ENCODE measurements at regions not wholly inside any gene's neighbourhood (a gene's known extent, or its start where the extent isn't known, plus 50 kb on each side); places are given as distances from the start of the nearest gene placed in this dataset.

DNA sequence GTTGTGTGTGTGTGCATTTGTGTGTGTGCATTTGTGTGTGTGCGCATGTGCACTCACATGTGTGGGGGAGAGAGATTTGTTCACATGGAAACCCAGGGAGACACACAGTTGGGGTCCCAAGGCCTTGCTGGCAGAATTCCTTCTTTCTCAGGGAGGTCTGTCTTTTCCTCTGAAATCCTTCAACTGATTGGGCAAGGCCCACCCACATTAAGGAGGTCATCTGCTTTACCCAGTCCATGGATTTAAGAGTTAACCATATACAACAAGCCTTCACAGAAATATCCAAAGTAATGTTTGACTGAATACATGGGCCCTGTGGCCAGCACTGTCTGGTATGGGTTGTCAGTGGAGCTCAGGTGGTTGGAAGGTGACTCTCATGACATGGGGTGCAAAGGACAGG, 641.4 kb downstream of the BRD1 start:
- no peaks in the 10 kb centered on the region for H3K36me3 Mint-ChIP-seq (ENCODE audit: low read depth)
- H3K4me3 Mint-ChIP-seq, result no peak overlapping the region
- no peaks in the 10 kb centered on the region for H3K4me1 Mint-ChIP-seq (ENCODE audit: low read depth)
- H3K27me3 Mint-ChIP-seq, result peaks cover 22% of the 10 kb centered on the region
- H3K27ac Mint-ChIP-seq, result no peak overlapping the region
- H3K9me3 Mint-ChIP-seq, result no peaks in the 10 kb centered on the region
- no peak for DNase-seq

DNA sequence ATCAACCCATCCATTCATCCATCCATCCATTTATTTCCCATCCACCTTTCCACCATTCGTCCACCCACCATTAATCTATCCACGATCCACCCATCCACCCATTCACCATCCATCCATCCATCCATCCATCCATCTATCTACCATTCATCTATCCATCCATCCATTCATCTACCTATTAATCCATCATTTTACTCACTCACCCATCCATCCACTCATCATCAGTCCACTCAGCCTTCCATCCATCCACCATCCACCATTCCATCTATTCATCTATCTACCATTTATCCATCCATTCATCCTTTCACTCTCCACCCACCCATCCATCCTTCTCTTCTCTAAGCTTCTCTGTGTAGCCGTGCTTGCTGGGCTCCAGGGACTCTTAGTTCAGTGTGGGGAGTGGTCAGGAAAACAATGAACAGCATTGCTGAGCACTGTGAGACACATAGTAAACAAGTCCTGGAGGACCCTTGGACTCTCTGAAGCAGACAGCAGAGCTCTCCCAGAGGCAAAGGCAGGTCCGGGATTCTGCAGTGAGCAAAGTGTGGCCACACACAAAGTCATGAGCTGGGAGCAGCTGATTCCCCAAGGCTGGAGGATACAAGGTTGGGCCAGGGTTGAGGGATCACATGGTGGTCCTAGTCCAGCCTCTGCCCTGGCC, 642.2 kb downstream of the BRD1 start:
- Mint-ChIP-seq H3K27ac (no peak overlapping the region), H3K9me3 (no peaks in the 10 kb centered on the region), H3K27me3 (peaks cover 19% of the 10 kb centered on the region), H3K36me3 (ENCODE audit: low read depth) (no peaks in the 10 kb centered on the region), H3K4me1 (ENCODE audit: low read depth) (no peaks in the 10 kb centered on the region), H3K4me3 (no peak overlapping the region)
- no peak for DNase-seq

- Mint-ChIP-seq H3K4me3 (no peak overlapping the region), H3K9me3 (no peaks in the 10 kb centered on the region), H3K36me3 (ENCODE audit: low read depth) (no peaks in the 10 kb centered on the region), H3K27ac (no peak overlapping the region), H3K4me1 (ENCODE audit: low read depth) (no peaks in the 10 kb centered on the region), H3K27me3 (peaks cover 19% of the 10 kb centered on the region)
- DNase-seq, result no peak
Measured at GRCh38 chr22:49184736-49185135, 642.9 kb downstream of the BRD1 start.

GRCh38 chr22:49183826-49184216, 643.9 kb downstream of the BRD1 start:
- no peak for DNase-seq
- Mint-ChIP-seq H3K36me3 (ENCODE audit: low read depth) (no peaks in the 10 kb centered on the region), H3K27me3 (peaks cover 20% of the 10 kb centered on the region), H3K9me3 (no peaks in the 10 kb centered on the region), H3K4me1 (ENCODE audit: low read depth) (no peaks in the 10 kb centered on the region), H3K4me3 (no peak overlapping the region), H3K27ac (no peak overlapping the region)

DNA sequence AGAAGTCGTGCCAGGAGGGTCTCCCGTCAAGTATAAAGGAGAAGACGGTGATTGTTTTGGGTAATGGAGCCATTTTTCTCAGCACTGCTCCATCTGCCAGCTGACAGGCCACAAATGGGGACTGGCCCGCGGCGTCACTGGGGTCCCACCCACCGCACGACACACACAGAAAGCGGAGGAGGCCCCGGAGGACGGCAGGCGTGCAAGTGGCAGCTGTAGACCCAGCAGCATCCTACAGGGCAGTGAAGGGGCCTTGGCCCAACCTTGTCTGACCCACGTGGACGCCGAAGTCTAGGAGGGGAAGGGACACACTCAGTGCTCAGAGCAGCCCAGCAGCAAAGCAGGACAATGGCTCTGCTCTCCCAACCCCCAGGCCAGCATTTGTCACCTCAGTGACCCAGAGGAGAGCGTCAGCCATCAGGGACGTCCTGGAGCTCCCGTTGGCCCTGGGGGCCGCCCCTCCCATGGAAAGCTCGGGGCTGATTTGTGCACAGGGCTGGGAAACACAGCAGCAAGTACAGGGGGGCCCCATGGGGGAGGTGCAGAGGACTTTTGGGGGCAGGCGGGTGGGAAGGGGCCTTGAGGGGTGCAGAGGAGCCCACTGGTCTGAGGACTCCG, 644.4 kb downstream of the BRD1 start:
- DNase-seq, result no peak
- Mint-ChIP-seq H3K4me1 (ENCODE audit: low read depth) (no peaks in the 10 kb centered on the region), H3K4me3 (no peak overlapping the region), H3K36me3 (ENCODE audit: low read depth) (no peaks in the 10 kb centered on the region), H3K9me3 (no peaks in the 10 kb centered on the region), H3K27me3 (peaks cover 21% of the 10 kb centered on the region), H3K27ac (no peak overlapping the region)

GRCh38 chr22:49182416-49182815, 645.3 kb downstream of the BRD1 start:
- no peaks in the 10 kb centered on the region for H3K36me3 Mint-ChIP-seq (ENCODE audit: low read depth)
- H3K9me3 Mint-ChIP-seq, result no peaks in the 10 kb centered on the region

DNA sequence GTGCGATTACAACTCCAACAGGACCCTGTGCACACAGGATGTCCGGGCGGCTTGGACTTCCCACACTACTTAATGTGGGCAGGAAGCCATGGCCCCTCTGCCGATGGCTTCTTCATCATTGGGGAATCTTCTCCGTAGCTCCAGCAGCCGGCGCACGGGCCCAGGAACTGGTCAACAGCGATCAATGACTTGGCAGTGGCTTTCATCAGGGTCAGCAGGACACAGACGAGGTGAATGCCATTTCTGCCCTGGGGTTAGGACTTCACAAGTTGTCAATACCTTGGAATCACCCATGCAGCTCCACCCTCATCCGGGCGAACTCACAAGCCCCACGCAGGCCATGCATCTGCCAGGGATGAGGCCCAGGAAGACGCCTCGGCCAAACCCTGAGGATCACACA, 645.7 kb downstream of the BRD1 start:
- no peaks in the 10 kb centered on the region for H3K9me3 Mint-ChIP-seq
- no peak for DNase-seq
- no peaks in the 10 kb centered on the region for H3K4me1 Mint-ChIP-seq (ENCODE audit: low read depth)
- H3K27me3 Mint-ChIP-seq, result peaks cover 16% of the 10 kb centered on the region
- H3K4me3 Mint-ChIP-seq, result no peak overlapping the region
- H3K36me3 Mint-ChIP-seq (ENCODE audit: low read depth), result no peaks in the 10 kb centered on the region
- no peak overlapping the region for H3K27ac Mint-ChIP-seq

More at GRCh38 chr22:49182416-49182815, 645.3 kb downstream of the BRD1 start:
- H3K27ac Mint-ChIP-seq, result no peak overlapping the region
- no peak for DNase-seq
- H3K4me1 Mint-ChIP-seq (ENCODE audit: low read depth), result no peaks in the 10 kb centered on the region
- H3K27me3 Mint-ChIP-seq, result peaks cover 19% of the 10 kb centered on the region
- no peak overlapping the region for H3K4me3 Mint-ChIP-seq

GRCh38 chr22:49181431-49181830, 646.2 kb downstream of the BRD1 start:
- DNase-seq, result no peak
- no peak overlapping the region for H3K27ac Mint-ChIP-seq

GRCh38 chr22:49180683-49181024, 647.0 kb downstream of the BRD1 start:
- H3K4me1 Mint-ChIP-seq (ENCODE audit: low read depth), result no peaks in the 10 kb centered on the region
- peaks cover 6% of the 10 kb centered on the region for H3K27me3 Mint-ChIP-seq
- no peak overlapping the region for H3K4me3 Mint-ChIP-seq
- H3K9me3 Mint-ChIP-seq, result no peaks in the 10 kb centered on the region
- no peak for DNase-seq
- H3K36me3 Mint-ChIP-seq (ENCODE audit: low read depth), result no peaks in the 10 kb centered on the region
- no peak overlapping the region for H3K27ac Mint-ChIP-seq

More at GRCh38 chr22:49181431-49181830, 646.2 kb downstream of the BRD1 start:
- Mint-ChIP-seq H3K4me1 (ENCODE audit: low read depth) (no peaks in the 10 kb centered on the region), H3K9me3 (no peaks in the 10 kb centered on the region), H3K27me3 (peaks cover 12% of the 10 kb centered on the region), H3K4me3 (no peak overlapping the region), H3K36me3 (ENCODE audit: low read depth) (no peaks in the 10 kb centered on the region)

- no peaks in the 10 kb centered on the region for H3K4me1 Mint-ChIP-seq (ENCODE audit: low read depth)
- no peak overlapping the region for H3K27ac Mint-ChIP-seq
- no peak for DNase-seq
- no peaks in the 10 kb centered on the region for H3K36me3 Mint-ChIP-seq (ENCODE audit: low read depth)
- H3K4me3 Mint-ChIP-seq, result no peak overlapping the region
- H3K27me3 Mint-ChIP-seq, result peaks cover 9% of the 10 kb centered on the region
- H3K9me3 Mint-ChIP-seq, result no peaks in the 10 kb centered on the region
Measured at GRCh38 chr22:49179886-49180682, 647.6 kb downstream of the BRD1 start.

DNA sequence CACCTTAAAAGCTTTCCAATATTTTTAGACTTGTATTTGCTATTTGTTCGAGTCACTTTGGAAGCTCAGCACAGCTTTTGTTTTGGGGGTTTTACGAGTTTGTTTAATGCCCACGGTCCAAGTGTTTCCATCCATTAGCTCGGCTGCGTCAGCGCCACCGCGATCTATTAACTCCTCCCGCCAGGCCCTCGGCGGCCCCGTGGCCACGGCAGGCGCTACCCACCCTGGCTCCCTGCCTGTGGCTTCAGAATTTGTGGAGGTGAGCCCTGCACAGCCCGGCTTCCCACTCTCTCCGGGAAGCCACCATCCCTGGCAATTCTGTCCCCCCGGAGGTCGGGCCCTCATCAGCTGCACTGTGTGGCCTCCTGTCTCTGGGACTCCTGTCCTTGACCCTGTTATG, 648.5 kb downstream of the BRD1 start:
- peaks cover 14% of the 10 kb centered on the region for H3K27me3 Mint-ChIP-seq
- H3K4me3 Mint-ChIP-seq, result no peak overlapping the region
- DNase-seq, result no peak
- no peaks in the 10 kb centered on the region for H3K4me1 Mint-ChIP-seq (ENCODE audit: low read depth)
- no peak overlapping the region for H3K27ac Mint-ChIP-seq
- no peaks in the 10 kb centered on the region for H3K9me3 Mint-ChIP-seq
- no peaks in the 10 kb centered on the region for H3K36me3 Mint-ChIP-seq (ENCODE audit: low read depth)

DNA sequence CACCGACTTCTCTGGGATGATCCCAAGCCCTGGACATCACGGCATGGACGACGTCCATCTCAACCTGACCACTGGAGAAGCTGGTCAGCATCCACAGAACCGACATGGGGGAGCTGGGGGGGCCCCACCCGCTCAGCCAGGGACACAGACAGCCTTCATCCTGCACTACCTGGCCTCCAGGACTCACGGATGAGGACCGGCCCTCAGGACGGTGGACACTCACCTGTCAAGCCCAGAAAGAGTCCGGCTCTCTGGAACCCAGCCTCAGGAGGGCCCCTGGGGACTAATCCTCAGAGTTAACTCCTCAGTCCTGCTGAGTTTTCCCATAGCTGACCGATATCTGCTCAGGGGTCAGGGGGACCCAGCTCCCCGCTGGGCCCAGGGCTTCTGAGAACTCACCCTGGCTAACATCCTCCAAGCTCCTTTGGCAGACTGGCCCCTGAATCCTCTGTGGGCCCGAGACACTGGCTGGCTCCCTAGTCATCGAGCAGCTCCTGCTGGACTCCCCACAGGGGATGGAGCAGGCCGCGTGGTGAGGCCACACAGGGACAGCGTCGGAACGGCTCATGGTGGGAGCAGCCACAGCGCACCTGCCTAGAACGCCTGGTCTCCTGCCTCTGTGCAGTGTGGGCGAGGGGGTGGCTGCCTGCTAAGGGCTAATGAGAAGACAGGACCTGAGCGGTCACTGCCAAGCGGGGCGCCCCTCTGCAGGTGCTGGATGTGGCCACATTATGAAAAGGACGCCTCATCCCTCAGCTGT, 649.2 kb downstream of the BRD1 start:
- H3K4me1 Mint-ChIP-seq (ENCODE audit: low read depth), result no peaks in the 10 kb centered on the region
- H3K27ac Mint-ChIP-seq, result no peak overlapping the region
- no peak for DNase-seq
- no peak overlapping the region for H3K4me3 Mint-ChIP-seq
- H3K27me3 Mint-ChIP-seq, result peaks cover 20% of the 10 kb centered on the region
- H3K9me3 Mint-ChIP-seq, result no peaks in the 10 kb centered on the region
- no peaks in the 10 kb centered on the region for H3K36me3 Mint-ChIP-seq (ENCODE audit: low read depth)

- Mint-ChIP-seq H3K4me1 (ENCODE audit: low read depth) (no peaks in the 10 kb centered on the region), H3K36me3 (ENCODE audit: low read depth) (no peaks in the 10 kb centered on the region), H3K9me3 (no peaks in the 10 kb centered on the region), H3K27ac (no peak overlapping the region), H3K27me3 (peaks cover 22% of the 10 kb centered on the region), H3K4me3 (no peak overlapping the region)
- no peak for DNase-seq
Measured at GRCh38 chr22:49177666-49178065, 650.0 kb downstream of the BRD1 start.

DNA sequence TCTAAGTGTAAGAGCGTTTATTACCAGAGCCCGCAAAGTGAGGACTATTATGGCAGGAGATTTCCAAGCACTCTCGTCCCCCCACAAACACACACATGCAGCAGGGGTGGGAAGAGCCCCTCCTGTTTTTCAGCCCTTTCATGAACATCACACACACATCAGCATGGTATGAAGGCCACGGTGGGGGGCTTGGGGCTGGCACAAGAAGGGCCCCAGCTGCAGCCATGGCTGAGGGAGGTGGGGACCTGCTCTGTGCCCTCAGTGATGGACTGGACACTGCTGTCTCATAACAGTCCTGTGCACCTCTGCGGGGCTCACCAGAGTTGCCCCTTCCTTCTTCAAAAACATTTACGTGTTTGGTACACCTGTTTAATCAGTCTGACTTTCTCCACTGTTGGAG, 650.7 kb downstream of the BRD1 start:
- Mint-ChIP-seq H3K4me1 (ENCODE audit: low read depth) (no peaks in the 10 kb centered on the region), H3K36me3 (ENCODE audit: low read depth) (no peaks in the 10 kb centered on the region), H3K27me3 (peaks cover 19% of the 10 kb centered on the region), H3K9me3 (no peaks in the 10 kb centered on the region), H3K27ac (no peak overlapping the region), H3K4me3 (no peak overlapping the region)
- DNase-seq, result no peak

Measured in activated T-cell treated with anti-CD3 and anti-CD28 coated beads, Interleukin-2, amount 50 U/mL, for 24 hours (primary cell).